ENCODE measurements at regions not wholly inside any gene's neighbourhood (a gene's known extent, or its start where the extent isn't known, plus 50 kb on each side); places are given as distances from the start of the nearest gene placed in this dataset.

- Mint-ChIP-seq H3K27me3 (no peaks in the 10 kb centered on the region), H3K9me3 (no peaks in the 10 kb centered on the region), H3K4me3 (no peak overlapping the region), H3K4me1 (no peaks in the 10 kb centered on the region), H3K27ac (no peak overlapping the region), H3K36me3 (no peaks in the 10 kb centered on the region)
- DNase-seq (no peak), ATAC-seq (ENCODE audit: low read depth in 2 of 2) (no peak)
Measured at GRCh38 chr1:239810061-239810481, 281.6 kb upstream of the FMN2 start.

DNA sequence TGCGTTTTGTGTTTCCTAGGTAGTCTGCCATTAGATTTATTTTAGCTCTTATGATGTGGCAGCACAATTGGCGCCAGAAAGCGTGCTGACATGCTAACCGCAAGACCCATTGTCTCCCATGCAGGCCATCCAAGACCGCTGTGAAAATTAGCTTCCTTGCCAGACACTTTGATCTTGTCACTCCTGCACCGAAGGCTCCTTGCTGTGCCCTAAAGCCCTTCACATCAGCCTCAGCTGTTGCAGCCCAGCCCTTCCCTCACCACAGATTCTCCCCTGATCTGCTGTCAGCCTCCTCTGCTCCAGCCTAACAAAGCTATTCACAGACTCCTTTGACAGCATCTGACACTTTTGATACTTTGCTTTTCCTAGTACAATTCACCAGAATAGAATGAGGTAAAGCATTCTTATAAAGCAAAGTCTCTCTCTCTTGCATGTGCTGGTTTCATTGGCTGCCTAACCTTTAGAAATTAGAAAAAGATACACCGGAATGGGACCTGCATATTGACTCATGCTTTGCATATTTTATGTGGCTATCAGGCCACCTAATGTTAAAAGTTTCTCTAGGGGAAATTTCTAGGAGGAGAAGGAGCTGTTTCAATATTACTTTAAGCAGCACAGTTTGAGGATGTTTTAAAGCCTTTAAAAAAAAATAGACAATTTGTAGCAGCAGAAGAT lies 280.3 kb upstream of the FMN2 start:
- no peaks in the 10 kb centered on the region for H3K27me3 Mint-ChIP-seq
- peak overlapping the region in 1 of 6 donors; percentile 12 for H3K27ac Mint-ChIP-seq
- no peaks in the 10 kb centered on the region for H3K4me1 Mint-ChIP-seq
- no peak for DNase-seq
- no peak for ATAC-seq (ENCODE audit: low read depth in 2 of 2)
- no peak overlapping the region for H3K4me3 Mint-ChIP-seq
- H3K9me3 Mint-ChIP-seq, result no peaks in the 10 kb centered on the region
- H3K36me3 Mint-ChIP-seq, result no peaks in the 10 kb centered on the region

GRCh38 chr1:239812580-239812979 lies 279.1 kb upstream of the FMN2 start:
- peaks cover 0 to 1% (median 0%) of the 10 kb centered on the region in 7 donors for H3K9me3 Mint-ChIP-seq
- H3K36me3 Mint-ChIP-seq, result no peaks in the 10 kb centered on the region
- ATAC-seq (ENCODE audit: low read depth in 2 of 2) (no peak), DNase-seq (no peak)
- no peak overlapping the region for H3K27ac Mint-ChIP-seq
- H3K4me3 Mint-ChIP-seq, result peak overlapping the region in 1 of 8 donors; percentile 16
- no peaks in the 10 kb centered on the region for H3K4me1 Mint-ChIP-seq
- H3K27me3 Mint-ChIP-seq, result no peaks in the 10 kb centered on the region

GRCh38 chr1:239814306-239814881 lies 277.3 kb upstream of the FMN2 start:
- Mint-ChIP-seq H3K9me3 (peaks cover 0 to 3% (median 0%) of the 10 kb centered on the region in 7 donors), H3K4me1 (no peaks in the 10 kb centered on the region), H3K4me3 (no peak overlapping the region), H3K36me3 (no peaks in the 10 kb centered on the region), H3K27ac (no peak overlapping the region), H3K27me3 (no peaks in the 10 kb centered on the region)
- ATAC-seq (ENCODE audit: low read depth in 2 of 2) (no peak), DNase-seq (no peak)

GRCh38 chr1:239815074-239815473 lies 276.6 kb upstream of the FMN2 start:
- H3K36me3 Mint-ChIP-seq, result no peaks in the 10 kb centered on the region
- ATAC-seq (ENCODE audit: low read depth in 2 of 2) (no peak), DNase-seq (no peak)
- no peak overlapping the region for H3K4me3 Mint-ChIP-seq
- H3K4me1 Mint-ChIP-seq, result no peaks in the 10 kb centered on the region
- H3K27me3 Mint-ChIP-seq, result no peaks in the 10 kb centered on the region
- H3K27ac Mint-ChIP-seq, result no peak overlapping the region
- peaks cover 0 to 3% (median 0%) of the 10 kb centered on the region in 7 donors for H3K9me3 Mint-ChIP-seq

GRCh38 chr1:239816081-239816782 lies 275.5 kb upstream of the FMN2 start:
- Mint-ChIP-seq H3K36me3 (no peaks in the 10 kb centered on the region), H3K4me1 (no peaks in the 10 kb centered on the region), H3K27ac (no peak overlapping the region), H3K4me3 (no peak overlapping the region), H3K27me3 (no peaks in the 10 kb centered on the region), H3K9me3 (peaks cover 0 to 3% (median 0%) of the 10 kb centered on the region in 7 donors)
- DNase-seq, result no peak
- ATAC-seq (ENCODE audit: low read depth in 2 of 2), result no peak

GRCh38 chr1:239817276-239817675 lies 274.4 kb upstream of the FMN2 start:
- ATAC-seq (ENCODE audit: low read depth in 2 of 2) (no peak), DNase-seq (no peak)
- no peaks in the 10 kb centered on the region for H3K36me3 Mint-ChIP-seq
- H3K27ac Mint-ChIP-seq, result no peak overlapping the region
- no peaks in the 10 kb centered on the region for H3K27me3 Mint-ChIP-seq
- peaks cover 0 to 3% (median 0%) of the 10 kb centered on the region in 7 donors for H3K9me3 Mint-ChIP-seq
- H3K4me1 Mint-ChIP-seq, result no peaks in the 10 kb centered on the region
- H3K4me3 Mint-ChIP-seq, result no peak overlapping the region

DNA sequence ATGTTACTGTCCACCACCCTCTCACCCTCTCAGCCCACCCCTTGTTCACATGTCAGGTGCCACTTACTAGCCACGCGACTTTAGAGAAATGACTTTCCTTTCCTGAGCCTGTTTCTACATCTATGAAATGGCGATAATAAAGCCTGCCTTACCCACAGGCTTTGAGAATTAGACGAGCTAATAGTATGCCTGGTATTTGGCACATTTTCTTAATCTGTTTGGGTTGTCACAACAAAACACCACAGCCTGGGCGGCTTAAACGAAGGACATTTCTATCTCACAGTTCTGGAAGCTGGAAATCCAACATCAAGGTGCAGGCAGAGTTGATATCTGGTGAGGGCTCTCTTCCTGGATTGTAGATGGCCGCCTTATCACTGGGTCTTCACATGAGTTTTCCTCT lies 273.9 kb upstream of the FMN2 start:
- no peaks in the 10 kb centered on the region for H3K4me1 Mint-ChIP-seq
- no peaks in the 10 kb centered on the region for H3K36me3 Mint-ChIP-seq
- ATAC-seq (ENCODE audit: low read depth in 2 of 2), result no peak

GRCh38 chr1:239819096-239819495 lies 272.6 kb upstream of the FMN2 start:
- Mint-ChIP-seq H3K27ac (no peak overlapping the region), H3K4me1 (no peaks in the 10 kb centered on the region), H3K9me3 (peaks cover 0 to 3% (median 0%) of the 10 kb centered on the region in 7 donors), H3K4me3 (no peak overlapping the region), H3K36me3 (no peaks in the 10 kb centered on the region), H3K27me3 (no peaks in the 10 kb centered on the region)
- ATAC-seq (ENCODE audit: low read depth in 2 of 2) (no peak), DNase-seq (no peak)

More for the DNA sequence above, 273.9 kb upstream of the FMN2 start:
- H3K9me3 Mint-ChIP-seq, result peaks cover 0 to 3% (median 0%) of the 10 kb centered on the region in 7 donors
- H3K27ac Mint-ChIP-seq, result no peak overlapping the region
- DNase-seq, result no peak
- no peaks in the 10 kb centered on the region for H3K27me3 Mint-ChIP-seq
- H3K4me3 Mint-ChIP-seq, result no peak overlapping the region

DNA sequence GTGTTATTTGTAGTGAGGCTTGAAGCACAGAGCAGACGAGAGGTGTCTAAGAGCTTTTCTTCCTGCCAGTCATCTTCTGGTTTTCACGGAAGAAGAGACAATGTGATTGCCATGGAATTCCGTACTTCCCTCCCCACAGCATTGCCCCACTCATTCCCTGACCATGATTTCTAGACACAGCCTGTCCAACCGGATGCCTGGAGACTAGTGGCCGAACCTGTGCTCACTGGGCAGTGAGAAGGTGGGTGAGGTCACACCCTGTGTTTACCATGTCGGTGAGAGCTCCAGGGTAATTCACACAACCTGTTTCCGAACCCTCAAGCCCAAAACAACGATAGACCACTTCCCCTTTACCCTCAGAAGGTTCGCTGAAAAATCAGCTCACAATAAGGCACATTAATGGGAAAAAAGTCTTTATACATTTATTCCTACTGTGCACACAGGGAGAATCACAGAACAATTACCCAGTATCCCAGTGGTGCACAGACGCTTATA lies 271.9 kb upstream of the FMN2 start:
- H3K4me1 Mint-ChIP-seq, result no peaks in the 10 kb centered on the region
- H3K9me3 Mint-ChIP-seq, result peaks cover 0 to 3% (median 0%) of the 10 kb centered on the region in 7 donors
- ATAC-seq (ENCODE audit: low read depth in 2 of 2), result no peak
- no peak overlapping the region for H3K4me3 Mint-ChIP-seq
- no peaks in the 10 kb centered on the region for H3K36me3 Mint-ChIP-seq
- no peak for DNase-seq
- no peak overlapping the region for H3K27ac Mint-ChIP-seq
- no peaks in the 10 kb centered on the region for H3K27me3 Mint-ChIP-seq

DNA sequence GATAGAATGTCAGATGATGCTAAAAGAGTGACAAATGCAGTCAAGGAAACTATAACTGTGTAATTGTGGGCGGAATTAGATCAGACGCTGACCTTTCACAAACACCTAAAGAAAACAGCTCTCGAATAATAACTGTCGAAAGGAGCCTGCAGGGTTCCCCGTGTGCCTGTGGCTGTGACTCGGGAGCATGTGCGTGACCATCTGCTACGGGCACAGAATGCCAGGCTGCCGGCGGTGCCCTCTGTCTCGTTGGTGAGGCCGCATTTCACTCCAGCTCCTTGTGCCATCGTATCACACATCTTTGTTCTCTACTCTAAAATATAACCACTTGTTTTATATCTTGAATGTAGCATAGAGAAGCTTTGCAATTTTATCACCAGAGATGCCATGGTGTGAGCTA lies 267.8 kb upstream of the FMN2 start:
- Mint-ChIP-seq H3K9me3 (no peaks in the 10 kb centered on the region), H3K27me3 (no peaks in the 10 kb centered on the region), H3K36me3 (no peaks in the 10 kb centered on the region), H3K4me3 (no peak overlapping the region), H3K27ac (no peak overlapping the region), H3K4me1 (no peaks in the 10 kb centered on the region)
- DNase-seq (no peak), ATAC-seq (ENCODE audit: low read depth in 2 of 2) (no peak)

DNA sequence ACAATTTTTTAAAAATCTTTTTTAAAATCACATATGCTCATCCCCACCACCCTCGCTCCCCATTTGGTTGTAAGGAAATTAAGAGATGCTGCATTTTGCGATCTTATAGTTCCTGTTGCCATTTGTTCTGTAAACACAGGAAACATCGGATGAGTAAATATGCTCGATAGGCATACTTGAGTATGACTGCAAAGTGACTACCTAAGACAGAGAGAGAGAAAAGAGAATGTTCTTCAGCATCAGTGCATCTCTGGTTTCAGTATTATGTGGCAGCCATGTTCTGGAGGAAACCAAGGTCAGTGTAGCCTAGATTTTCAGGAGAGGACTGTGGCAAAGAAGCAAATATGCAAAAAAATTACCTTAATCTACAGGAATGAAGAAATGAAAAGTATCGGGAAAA lies 265.5 kb upstream of the FMN2 start:
- H3K36me3 Mint-ChIP-seq, result no peaks in the 10 kb centered on the region
- no peaks in the 10 kb centered on the region for H3K4me1 Mint-ChIP-seq
- no peak for DNase-seq
- H3K27me3 Mint-ChIP-seq, result no peaks in the 10 kb centered on the region
- H3K4me3 Mint-ChIP-seq, result no peak overlapping the region
- no peaks in the 10 kb centered on the region for H3K9me3 Mint-ChIP-seq
- no peak overlapping the region for H3K27ac Mint-ChIP-seq
- ATAC-seq (ENCODE audit: low read depth in 2 of 2), result no peak

- H3K36me3 Mint-ChIP-seq, result no peaks in the 10 kb centered on the region
- no peak overlapping the region for H3K4me3 Mint-ChIP-seq
- H3K27ac Mint-ChIP-seq, result no peak overlapping the region
- no peaks in the 10 kb centered on the region for H3K4me1 Mint-ChIP-seq
- no peaks in the 10 kb centered on the region for H3K9me3 Mint-ChIP-seq
- DNase-seq (no peak), ATAC-seq (ENCODE audit: low read depth in 2 of 2) (no peak)
- no peaks in the 10 kb centered on the region for H3K27me3 Mint-ChIP-seq
Measured at GRCh38 chr1:239826736-239827135, 264.9 kb upstream of the FMN2 start.

- no peaks in the 10 kb centered on the region for H3K27me3 Mint-ChIP-seq
- ATAC-seq (ENCODE audit: low read depth in 2 of 2), result no peak
- no peaks in the 10 kb centered on the region for H3K36me3 Mint-ChIP-seq
- H3K9me3 Mint-ChIP-seq, result peaks cover 0 to 3% (median 0%) of the 10 kb centered on the region in 7 donors
- DNase-seq, result no peak
- H3K4me3 Mint-ChIP-seq, result no peak overlapping the region
- no peak overlapping the region for H3K27ac Mint-ChIP-seq
- no peaks in the 10 kb centered on the region for H3K4me1 Mint-ChIP-seq
Measured at GRCh38 chr1:239829535-239829934, 262.1 kb upstream of the FMN2 start.

All from naive B cell (primary cell).